ENCODE measurements at regions not wholly inside any gene's neighbourhood (a gene's known extent, or its start where the extent isn't known, plus 50 kb on each side); places are given as distances from the start of the nearest gene placed in this dataset.

GRCh38 chr14:97109234-97109633 is 312.1 kb downstream of the VRK1 start:
- no peak for ATAC-seq (ENCODE audit: insufficient read depth, low FRiP score)
- no peaks in the 10 kb centered on the region for H3K36me3 ChIP-seq (ENCODE audit: control insufficient read depth in 4 of 4, insufficient read depth in 4 of 4, low read length in 4 of 4)
- no peak for TF ChIP-seq CTCF (IDR thresholded peaks at IDR 0.05; ENCODE audit: control extremely low read depth, extremely low read depth)
- no peaks in the 10 kb centered on the region for H3K4me1 ChIP-seq (ENCODE audit: control insufficient read depth in 5 of 5, insufficient read depth in 5 of 5, low read length in 5 of 5)
- H3K9me3 ChIP-seq (ENCODE audit: control insufficient read depth in 4 of 4, insufficient read depth in 3 of 4, low read length in 3 of 4): peaks cover 0 to 13% (median 0%) of the 10 kb centered on the region in 4 donors
- H3K9ac ChIP-seq (ENCODE audit: insufficient read depth in 1 of 2, low read length in 2 of 2): no peak overlapping the region
- H3K27me3 ChIP-seq (ENCODE audit: control insufficient read depth in 3 of 3, insufficient read depth in 3 of 3, low read length in 2 of 3): no peaks in the 10 kb centered on the region
- no peak overlapping the region for H3K27ac ChIP-seq (ENCODE audit: low read depth in 1 of 2, low read length in 1 of 2)
- 77 to 84% methylated on average over 7 of the region's 7 CpGs for WGBS, 2 donors
- no peak for DNase-seq
- no peak overlapping the region for H3K4me3 ChIP-seq

GRCh38 chr14:97113339-97113738 is 316.2 kb downstream of the VRK1 start:
- Histone ChIP-seq H3K4me1 (ENCODE audit: control insufficient read depth in 5 of 5, insufficient read depth in 5 of 5, low read length in 5 of 5) (no peaks in the 10 kb centered on the region), H3K27ac (ENCODE audit: low read depth in 1 of 2, low read length in 1 of 2) (no peak overlapping the region), H3K27me3 (ENCODE audit: control insufficient read depth in 3 of 3, insufficient read depth in 3 of 3, low read length in 2 of 3) (no peaks in the 10 kb centered on the region), H3K9me3 (ENCODE audit: control insufficient read depth in 4 of 4, insufficient read depth in 3 of 4, low read length in 3 of 4) (peaks cover 0 to 16% (median 0%) of the 10 kb centered on the region in 4 donors), H3K9ac (ENCODE audit: insufficient read depth in 1 of 2, low read length in 2 of 2) (no peak overlapping the region), H3K36me3 (ENCODE audit: control insufficient read depth in 4 of 4, insufficient read depth in 4 of 4, low read length in 4 of 4) (no peaks in the 10 kb centered on the region), H3K4me3 (no peak overlapping the region)
- DNase-seq: no peak
- WGBS, 2 donors: 42 to 62% methylated on average over 7 of the region's 7 CpGs
- TF ChIP-seq CTCF (IDR thresholded peaks at IDR 0.05; ENCODE audit: control extremely low read depth, extremely low read depth): no peak
- ATAC-seq (ENCODE audit: insufficient read depth, low FRiP score): no peak

GRCh38 chr14:97116546-97116945 is 319.4 kb downstream of the VRK1 start:
- Histone ChIP-seq H3K4me3 (no peak overlapping the region), H3K36me3 (ENCODE audit: control insufficient read depth in 4 of 4, insufficient read depth in 4 of 4, low read length in 4 of 4) (no peaks in the 10 kb centered on the region), H3K27ac (ENCODE audit: low read depth in 1 of 2, low read length in 1 of 2) (no peak overlapping the region), H3K4me1 (ENCODE audit: control insufficient read depth in 5 of 5, insufficient read depth in 5 of 5, low read length in 5 of 5) (no peaks in the 10 kb centered on the region), H3K9me3 (ENCODE audit: control insufficient read depth in 4 of 4, insufficient read depth in 3 of 4, low read length in 3 of 4) (peaks cover 0 to 4% (median 0%) of the 10 kb centered on the region in 4 donors), H3K27me3 (ENCODE audit: control insufficient read depth in 3 of 3, insufficient read depth in 3 of 3, low read length in 2 of 3) (peaks cover 0 to 2% (median 0%) of the 10 kb centered on the region in 3 donors), H3K9ac (ENCODE audit: insufficient read depth in 1 of 2, low read length in 2 of 2) (no peak overlapping the region)
- no peak for TF ChIP-seq CTCF (IDR thresholded peaks at IDR 0.05; ENCODE audit: control extremely low read depth, extremely low read depth)
- WGBS, 2 donors: 78 to 93% methylated on average over 3 of the region's 3 CpGs
- DNase-seq (no peak), ATAC-seq (ENCODE audit: insufficient read depth, low FRiP score) (no peak)

- ATAC-seq (ENCODE audit: insufficient read depth, low FRiP score): no peak
These were observed 320.5 kb downstream of the VRK1 start for GRCh38 chr14:97117693-97118092.

More at GRCh38 chr14:97117693-97118092, 320.5 kb downstream of the VRK1 start:
- Histone ChIP-seq H3K36me3 (ENCODE audit: control insufficient read depth in 4 of 4, insufficient read depth in 4 of 4, low read length in 4 of 4) (no peaks in the 10 kb centered on the region), H3K9me3 (ENCODE audit: control insufficient read depth in 4 of 4, insufficient read depth in 3 of 4, low read length in 3 of 4) (peaks cover 0 to 4% (median 0%) of the 10 kb centered on the region in 4 donors), H3K4me3 (no peak overlapping the region), H3K4me1 (ENCODE audit: control insufficient read depth in 5 of 5, insufficient read depth in 5 of 5, low read length in 5 of 5) (no peaks in the 10 kb centered on the region), H3K27me3 (ENCODE audit: control insufficient read depth in 3 of 3, insufficient read depth in 3 of 3, low read length in 2 of 3) (peaks cover 0 to 2% (median 0%) of the 10 kb centered on the region in 3 donors), H3K9ac (ENCODE audit: insufficient read depth in 1 of 2, low read length in 2 of 2) (no peak overlapping the region), H3K27ac (ENCODE audit: low read depth in 1 of 2, low read length in 1 of 2) (no peak overlapping the region)
- 62 to 71% methylated on average over 8 of the region's 8 CpGs for WGBS, 2 donors
- TF ChIP-seq CTCF (IDR thresholded peaks at IDR 0.05; ENCODE audit: control extremely low read depth, extremely low read depth): no peak
- no peak for DNase-seq

Data from lung (tissue), 11 donors.